Hypothalamus (tissue), 51 donors: ENCODE measurements at regions not wholly inside any gene's neighbourhood (a gene's known extent, or its start where the extent isn't known, plus 50 kb on each side); places are given as distances from the start of the nearest gene placed in this dataset.

Experiments
- DNase-seq, 51 donors: peaks; one replicate each; lab custom pipeline; 2025; lab: John Stamatoyannopoulos, UW

GRCh38 chr5:97914483-97914882 is 731.4 kb upstream of the RIOK2 start:
- DNase-seq = no peak

- DNase-seq = no peak
These were observed 732.1 kb upstream of the RIOK2 start for GRCh38 chr5:97915106-97915505.

GRCh38 chr5:97918057-97918456 is 735.0 kb upstream of the RIOK2 start:
- no peak for DNase-seq

GRCh38 chr5:97918620-97919019 is 735.6 kb upstream of the RIOK2 start:
- no peak for DNase-seq

- no peak for DNase-seq
These were observed 736.7 kb upstream of the RIOK2 start for GRCh38 chr5:97919719-97920118.

GRCh38 chr5:97922776-97923175 is 739.7 kb upstream of the RIOK2 start:
- DNase-seq = no peak

- DNase-seq = no peak
These were observed 740.4 kb upstream of the RIOK2 start for GRCh38 chr5:97923496-97923895.

- no peak for DNase-seq
These were observed 741.0 kb upstream of the RIOK2 start for GRCh38 chr5:97923997-97924396.

- no peak for DNase-seq
These were observed 746.3 kb upstream of the RIOK2 start for GRCh38 chr5:97929383-97929782.

GRCh38 chr5:97931829-97932228 is 748.8 kb upstream of the RIOK2 start:
- DNase-seq = no peak

GRCh38 chr5:97936231-97936630 is 753.2 kb upstream of the RIOK2 start:
- DNase-seq = no peak

GRCh38 chr5:97937846-97938245 is 754.8 kb upstream of the RIOK2 start:
- DNase-seq = no peak

GRCh38 chr5:97943036-97943435 is 760.0 kb upstream of the RIOK2 start:
- no peak for DNase-seq

- DNase-seq = no peak
These were observed 768.1 kb upstream of the RIOK2 start for GRCh38 chr5:97951139-97951538.

- no peak for DNase-seq
These were observed 772.4 kb upstream of the RIOK2 start for GRCh38 chr5:97955450-97955849.

- no peak for DNase-seq
These were observed 784.2 kb upstream of the RIOK2 start for GRCh38 chr5:97967292-97967691.

- DNase-seq = no peak
These were observed 785.3 kb upstream of the RIOK2 start for GRCh38 chr5:97968346-97968745.

GRCh38 chr5:97979740-97980139 is 793.7 kb upstream of the RGMB start:
- peak in 1 of 51 donors; percentile 23 for DNase-seq

GRCh38 chr5:97980291-97980690 is 793.2 kb upstream of the RGMB start:
- DNase-seq = no peak

- DNase-seq = no peak
These were observed 787.4 kb upstream of the RGMB start for GRCh38 chr5:97986069-97986468.

GRCh38 chr5:97991236-97991635 is 782.2 kb upstream of the RGMB start:
- DNase-seq = no peak

- peak in 10 of 51 donors; percentile 1 to 82 (median 28) for DNase-seq
These were observed 774.5 kb upstream of the RGMB start for GRCh38 chr5:97998941-97999340.

GRCh38 chr5:98004463-98004862 is 769.0 kb upstream of the RGMB start:
- no peak for DNase-seq

- DNase-seq = no peak
These were observed 756.7 kb upstream of the RGMB start for GRCh38 chr5:98016771-98017170.
